ENCODE measurements at regions not wholly inside any gene's neighbourhood (a gene's known extent, or its start where the extent isn't known, plus 50 kb on each side); places are given as distances from the start of the nearest gene placed in this dataset.
"Not testable (repeated sequence)": the region's sequence is repeated elsewhere in the genome, so short reads cannot be mapped to it uniquely, and the experiment has no call there.

GRCh38 chr20:7155282-7155681 lies 387.8 kb downstream of the BMP2 start:
- no peak for TF ChIP-seq CTCF (conservative IDR thresholded peaks at IDR 0.05)
- no peak overlapping the region for H3K27ac ChIP-seq

- TF ChIP-seq CTCF (conservative IDR thresholded peaks at IDR 0.05) = no peak
- H3K27ac ChIP-seq = no peak overlapping the region
These were observed 388.3 kb downstream of the BMP2 start for GRCh38 chr20:7155794-7156193.

GRCh38 chr20:7159903-7160302 lies 392.4 kb downstream of the BMP2 start:
- no peak for TF ChIP-seq CTCF (conservative IDR thresholded peaks at IDR 0.05)
- no peak overlapping the region for H3K27ac ChIP-seq

DNA sequence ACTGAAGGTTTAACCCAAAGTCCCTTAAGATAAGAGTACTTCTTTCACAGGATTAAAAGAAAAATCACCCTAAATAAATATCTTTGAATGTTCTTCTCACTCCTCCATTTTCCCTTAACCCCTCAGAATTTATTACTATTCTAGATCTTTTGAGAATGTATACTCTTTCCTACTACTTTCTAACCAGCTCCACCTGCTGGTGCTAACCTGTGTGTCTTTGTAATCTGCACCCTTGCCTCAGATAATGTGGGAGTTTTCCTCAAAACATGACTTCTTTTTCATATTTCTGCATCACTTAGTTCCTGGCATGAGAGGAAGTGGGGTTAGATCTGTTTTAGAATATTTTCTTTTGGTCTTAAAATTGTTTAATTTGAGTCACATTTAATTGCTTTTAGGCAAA lies 394.2 kb downstream of the BMP2 start:
- peak; percentile 77 for TF ChIP-seq CTCF (conservative IDR thresholded peaks at IDR 0.05)
- H3K27ac ChIP-seq = no peak overlapping the region

GRCh38 chr20:7171911-7172310 lies 404.4 kb downstream of the BMP2 start:
- TF ChIP-seq CTCF (conservative IDR thresholded peaks at IDR 0.05) = no peak
- no peak overlapping the region for H3K27ac ChIP-seq

DNA sequence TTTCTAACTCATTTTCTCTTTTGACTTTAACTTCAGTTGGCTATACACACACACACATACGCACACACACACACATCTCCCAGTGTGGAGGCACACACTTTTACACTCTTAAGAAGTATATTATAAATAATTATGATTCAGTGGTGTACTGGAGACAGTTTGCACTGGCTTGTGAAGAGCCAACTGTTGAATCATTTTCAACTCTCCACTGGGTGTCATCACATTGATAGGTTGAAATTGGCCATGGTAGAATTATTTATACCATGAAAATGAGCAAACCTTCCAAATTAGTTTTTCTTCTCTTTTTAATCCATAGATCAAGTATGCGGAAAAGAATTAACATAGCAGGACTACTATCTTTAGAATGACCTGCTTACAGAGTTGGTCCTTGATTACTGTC lies 407.1 kb downstream of the BMP2 start:
- no peak for TF ChIP-seq CTCF (conservative IDR thresholded peaks at IDR 0.05)
- no peak overlapping the region for H3K27ac ChIP-seq

- not testable (repeated sequence) for H3K27ac ChIP-seq
These were observed 408.3 kb downstream of the BMP2 start for GRCh38 chr20:7175827-7176226.

DNA sequence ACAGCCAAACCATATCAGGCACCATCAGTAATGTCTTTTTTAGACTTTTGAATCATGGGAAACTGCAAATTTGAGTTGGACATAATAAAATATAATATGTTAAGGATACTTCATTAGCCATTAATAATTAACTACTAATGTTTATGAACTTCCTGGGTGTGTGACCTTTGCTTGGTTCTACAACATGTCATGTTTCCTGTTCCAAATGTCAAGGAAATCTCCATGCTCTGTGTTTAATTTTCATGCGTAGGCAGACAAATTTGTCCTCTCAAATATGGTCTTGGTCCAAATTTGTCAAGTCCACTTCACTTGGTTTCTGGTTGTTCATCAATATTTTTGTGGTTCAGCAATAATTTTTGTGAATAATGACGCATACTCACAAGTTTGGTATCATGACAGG lies 410.5 kb downstream of the BMP2 start:
- no peak overlapping the region for H3K27ac ChIP-seq
- no peak for TF ChIP-seq CTCF (conservative IDR thresholded peaks at IDR 0.05)
